Heart left ventricle (tissue), 16 donors: ENCODE measurements at regions not wholly inside any gene's neighbourhood (a gene's known extent, or its start where the extent isn't known, plus 50 kb on each side); places are given as distances from the start of the nearest gene placed in this dataset.

ENCODE experiments used
- ATAC-seq, 4 donors: fragments of 200-7000 bp; cut with Tn5 transposase; one replicate each; pipeline ENCODE4 v1.9.1; 2020 to 2022; ENCODE audit warnings: moderate library complexity in 4 of 4, mild to moderate bottlenecking in 3 of 4, moderate number of reproducible peaks in 1 of 4
- DNase-seq, 5 donors: peaks; one replicate each; pipeline ENCODE4 v3.0.0-alpha.2; 2020
- H3K27ac ChIP-seq, 12 donors: fragments of 200-600 bp; sonication (generic) in 4 of 12; one replicate each; pipeline versions ENCODE4 v1.5.0 to v1.8.0; 2016 to 2022; ENCODE audit warnings: mild to moderate bottlenecking in 2 of 12
- H3K27me3 ChIP-seq, 9 donors: fragments of 200-600 bp; sonication (generic) in 2 of 9; one replicate each; pipeline versions ENCODE4 v1.5.1 to v1.8.0; 2016 to 2022; ENCODE audit warnings: mild to moderate bottlenecking in 3 of 9
- H3K36me3 ChIP-seq, 9 donors: fragments of 200-600 bp; sonication (generic) in 2 of 9; one replicate each; pipeline versions ENCODE4 v1.5.0 to v1.8.0; 2018 to 2022; ENCODE audit warnings: mild to moderate bottlenecking in 2 of 9
- H3K4me1 ChIP-seq, 12 donors: fragments of 200-600 bp; sonication (generic) in 4 of 12; one replicate each; pipeline versions ENCODE4 v1.5.0 to v1.8.0; 2016 to 2022; ENCODE audit warnings: mild to moderate bottlenecking in 3 of 12
- H3K4me3 ChIP-seq, 12 donors: fragments of 200-600 bp; sonication (generic) in 4 of 12; one replicate each; pipeline versions ENCODE4 v1.5.0 to v1.8.0; 2017 to 2022; ENCODE audit warnings: mild to moderate bottlenecking in 9 of 12, moderate library complexity in 4 of 12
- H3K9me3 ChIP-seq, 12 donors: fragments of 200-600 bp; sonication (generic) in 4 of 12; one replicate each; pipeline versions ENCODE4 v1.5.0 to v1.8.0; 2016 to 2022; ENCODE audit warnings: mild to moderate bottlenecking in 1 of 12
- POLR2A ChIP-seq, 2 donors: fragments of 450-650 bp; IDR thresholded peaks; one replicate each; pipeline ENCODE4 v1.6.1; 2017; ENCODE audit warnings: antibody characterized with exemption in 2 of 2, mild to moderate bottlenecking in 2 of 2, moderate library complexity in 2 of 2
- WGBS, 4 donors: extraction: QIAGEN DNeasy Blood & Tissue Kit in 2 of 4; methylation state at CpG; one replicate each; pipeline versions ENCODE4 v1.1.5 to v1.1.7; 2013 to 2018; 5-methylcytosine and 5-hydroxymethylcytosine counted together
- intact Hi-C, 10 donors: fragments of 100-400 bp; cut with DNase I; formaldehyde crosslinking; loops; one replicate each; pipeline versions ENCODE4 v1.11.1 to v1.14.2; 2022
- TF ChIP-seq, protein P1 (sequence below), 12 donors: fragments of 200-600 bp; sonication (generic) in 4 of 12; IDR thresholded peaks; one replicate each; pipeline versions ENCODE4 v1.5.0 to v1.8.0; 2018 to 2022; ENCODE audit warnings: antibody characterized with exemption in 12 of 12, mild to moderate bottlenecking in 5 of 12
- donor health status: ischemic (EF 13 %, LVEDD 7.1; RV severe dilation, severe dysfunction).
- donor health status: healthy with polysubstance abuse.
- donor health status: DM: no; HTN: yes; CAD: no.
- donor health status: DM: no; HTN: no; CAD: no.
- donor health status: ischemic (EF 25% LVEDD 6.9; RV normal size, moderate dysfunction).
- donor health status: ischemic (EF 25% LVEDD 5.7; RV mildly dilated, moderate dysfunction).
- donor health status: healthy.
- donor health status: DM: yes; HTN: yes; CAD: no.
- donor health status: ischemic (EF 35%, LVEDD 5.7; RV mildly dilated, moderate dysfunction).
- donor health status: nonischemic (EF 11% LVEDD 7.7; RV severe dilation, severe dysfunction).
- donor health status: DM: yes; HTN: yes; CAD: no.
- donor health status: PGD.
- donor health status: ischemic (EF 29% LVEDD 5.4; RV normal size, mild dysfunction).
- donor health status: nonischemic (EF 23%, LVEDD 6.1; RV moderate dilation, normal function).

GRCh38 chr12:38547586-38547985, 231.0 kb downstream of the ALG10B start:
- Histone ChIP-seq H3K27me3 (no peaks in the 10 kb centered on the region), H3K4me3 (no peak overlapping the region), H3K9me3 (peaks cover 0 to 5% (median 0%) of the 10 kb centered on the region in 12 donors), H3K4me1 (no peaks in the 10 kb centered on the region), H3K36me3 (no peaks in the 10 kb centered on the region), H3K27ac (no peak overlapping the region)
- ATAC-seq: no peak
- TF ChIP-seq, protein P1, sequence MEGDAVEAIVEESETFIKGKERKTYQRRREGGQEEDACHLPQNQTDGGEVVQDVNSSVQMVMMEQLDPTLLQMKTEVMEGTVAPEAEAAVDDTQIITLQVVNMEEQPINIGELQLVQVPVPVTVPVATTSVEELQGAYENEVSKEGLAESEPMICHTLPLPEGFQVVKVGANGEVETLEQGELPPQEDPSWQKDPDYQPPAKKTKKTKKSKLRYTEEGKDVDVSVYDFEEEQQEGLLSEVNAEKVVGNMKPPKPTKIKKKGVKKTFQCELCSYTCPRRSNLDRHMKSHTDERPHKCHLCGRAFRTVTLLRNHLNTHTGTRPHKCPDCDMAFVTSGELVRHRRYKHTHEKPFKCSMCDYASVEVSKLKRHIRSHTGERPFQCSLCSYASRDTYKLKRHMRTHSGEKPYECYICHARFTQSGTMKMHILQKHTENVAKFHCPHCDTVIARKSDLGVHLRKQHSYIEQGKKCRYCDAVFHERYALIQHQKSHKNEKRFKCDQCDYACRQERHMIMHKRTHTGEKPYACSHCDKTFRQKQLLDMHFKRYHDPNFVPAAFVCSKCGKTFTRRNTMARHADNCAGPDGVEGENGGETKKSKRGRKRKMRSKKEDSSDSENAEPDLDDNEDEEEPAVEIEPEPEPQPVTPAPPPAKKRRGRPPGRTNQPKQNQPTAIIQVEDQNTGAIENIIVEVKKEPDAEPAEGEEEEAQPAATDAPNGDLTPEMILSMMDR (IDR thresholded peaks at IDR 0.05): no peak
- TF ChIP-seq POLR2A (IDR thresholded peaks at IDR 0.05): no peak
- intact Hi-C loops: no loop called here
- DNase-seq: no peak
- WGBS, 4 donors: 73 to 80% (median 76%) methylated on average over 1 of the region's 1 CpG

- Histone ChIP-seq H3K27ac (no peak overlapping the region), H3K4me3 (no peak overlapping the region), H3K4me1 (no peaks in the 10 kb centered on the region), H3K36me3 (no peaks in the 10 kb centered on the region), H3K27me3 (no peaks in the 10 kb centered on the region), H3K9me3 (no peaks in the 10 kb centered on the region)
- 54 to 65% (median 63%) methylated on average over 5 of the region's 5 CpGs for WGBS, 4 donors
- DNase-seq: no peak
- TF ChIP-seq POLR2A (IDR thresholded peaks at IDR 0.05): no peak
- TF ChIP-seq, protein P1 (IDR thresholded peaks at IDR 0.05): no peak
- intact Hi-C loops: no loop called here
- no peak for ATAC-seq
These were observed 239.3 kb downstream of the ALG10B start for GRCh38 chr12:38555620-38556591.

GRCh38 chr12:38556647-38557046, 240.1 kb downstream of the ALG10B start:
- DNase-seq: no peak
- intact Hi-C loops: no loop called here
- Histone ChIP-seq H3K36me3 (no peaks in the 10 kb centered on the region), H3K4me1 (no peaks in the 10 kb centered on the region), H3K4me3 (no peak overlapping the region), H3K27ac (no peak overlapping the region), H3K9me3 (no peaks in the 10 kb centered on the region), H3K27me3 (no peaks in the 10 kb centered on the region)
- TF ChIP-seq, protein P1 (IDR thresholded peaks at IDR 0.05): no peak
- TF ChIP-seq POLR2A (IDR thresholded peaks at IDR 0.05): no peak
- WGBS, 4 donors: 60 to 81% (median 71%) methylated on average over 2 of the region's 2 CpGs
- no peak for ATAC-seq

DNA sequence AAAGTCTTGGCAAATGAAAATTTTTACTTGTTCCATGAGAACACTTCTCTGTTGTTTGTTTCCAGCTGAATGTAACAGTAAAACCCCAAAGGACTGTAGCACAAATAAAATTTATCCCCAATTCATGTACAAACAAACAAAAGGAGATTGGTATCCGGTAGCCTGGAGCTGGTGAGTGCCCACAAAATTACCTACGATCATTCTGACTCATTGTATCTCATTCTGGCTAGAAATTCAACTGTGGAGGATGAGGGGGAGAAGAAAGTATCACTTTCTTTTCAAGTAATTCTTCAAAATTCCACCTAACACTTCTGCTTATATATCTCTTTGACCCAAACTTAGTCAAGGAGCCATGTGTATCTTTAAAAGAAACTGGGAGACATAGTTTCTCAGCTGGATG, 268.5 kb downstream of the ALG10B start:
- DNase-seq (no peak), ATAC-seq (no peak)
- Histone ChIP-seq H3K9me3 (no peaks in the 10 kb centered on the region), H3K27me3 (no peaks in the 10 kb centered on the region), H3K4me1 (peaks cover 0 to 13% (median 0%) of the 10 kb centered on the region in 12 donors), H3K36me3 (no peaks in the 10 kb centered on the region), H3K4me3 (no peak overlapping the region), H3K27ac (no peak overlapping the region)
- intact Hi-C loops: loop anchor here in 1 of 10 donors (5.0 to 10.0 kb wide), 2 partner anchors 33 to 60 kb away; no protein-coding TSS in a partner anchor
- TF ChIP-seq, protein P1 (IDR thresholded peaks at IDR 0.05): no peak
- TF ChIP-seq POLR2A (IDR thresholded peaks at IDR 0.05): no peak
- WGBS, 4 donors: 51 to 65% (median 55%) methylated on average over 2 of the region's 2 CpGs
